ENCODE measurements at regions not wholly inside any gene's neighbourhood (a gene's known extent, or its start where the extent isn't known, plus 50 kb on each side); places are given as distances from the start of the nearest gene placed in this dataset.

DNA sequence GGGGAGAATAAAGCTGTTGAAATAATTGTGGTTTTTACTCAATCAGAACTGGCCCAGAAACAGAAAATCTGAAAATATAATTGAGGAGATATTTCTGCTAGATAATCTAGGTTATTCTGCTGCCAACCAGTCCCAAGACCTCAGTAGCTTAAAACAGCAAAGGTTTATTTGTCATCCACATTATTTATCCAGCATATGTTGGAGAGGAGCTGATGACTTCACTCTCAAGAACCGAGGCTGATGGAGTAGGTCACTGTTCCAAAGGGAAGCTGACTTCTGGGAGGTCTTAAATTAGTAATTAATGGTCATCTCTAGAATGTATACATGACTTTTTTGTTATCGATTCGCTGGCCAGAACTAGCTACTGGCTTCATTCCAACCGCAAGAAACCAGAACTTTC is 124.8 kb upstream of the CTNNA2 start:
- TF ChIP-seq POLR2A (IDR thresholded peaks at IDR 0.05): no peak
- TF ChIP-seq, protein P1, sequence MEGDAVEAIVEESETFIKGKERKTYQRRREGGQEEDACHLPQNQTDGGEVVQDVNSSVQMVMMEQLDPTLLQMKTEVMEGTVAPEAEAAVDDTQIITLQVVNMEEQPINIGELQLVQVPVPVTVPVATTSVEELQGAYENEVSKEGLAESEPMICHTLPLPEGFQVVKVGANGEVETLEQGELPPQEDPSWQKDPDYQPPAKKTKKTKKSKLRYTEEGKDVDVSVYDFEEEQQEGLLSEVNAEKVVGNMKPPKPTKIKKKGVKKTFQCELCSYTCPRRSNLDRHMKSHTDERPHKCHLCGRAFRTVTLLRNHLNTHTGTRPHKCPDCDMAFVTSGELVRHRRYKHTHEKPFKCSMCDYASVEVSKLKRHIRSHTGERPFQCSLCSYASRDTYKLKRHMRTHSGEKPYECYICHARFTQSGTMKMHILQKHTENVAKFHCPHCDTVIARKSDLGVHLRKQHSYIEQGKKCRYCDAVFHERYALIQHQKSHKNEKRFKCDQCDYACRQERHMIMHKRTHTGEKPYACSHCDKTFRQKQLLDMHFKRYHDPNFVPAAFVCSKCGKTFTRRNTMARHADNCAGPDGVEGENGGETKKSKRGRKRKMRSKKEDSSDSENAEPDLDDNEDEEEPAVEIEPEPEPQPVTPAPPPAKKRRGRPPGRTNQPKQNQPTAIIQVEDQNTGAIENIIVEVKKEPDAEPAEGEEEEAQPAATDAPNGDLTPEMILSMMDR (IDR thresholded peaks at IDR 0.05): no peak
